ENCODE measurements at regions not wholly inside any gene's neighbourhood (a gene's known extent, or its start where the extent isn't known, plus 50 kb on each side); places are given as distances from the start of the nearest gene placed in this dataset.

DNA sequence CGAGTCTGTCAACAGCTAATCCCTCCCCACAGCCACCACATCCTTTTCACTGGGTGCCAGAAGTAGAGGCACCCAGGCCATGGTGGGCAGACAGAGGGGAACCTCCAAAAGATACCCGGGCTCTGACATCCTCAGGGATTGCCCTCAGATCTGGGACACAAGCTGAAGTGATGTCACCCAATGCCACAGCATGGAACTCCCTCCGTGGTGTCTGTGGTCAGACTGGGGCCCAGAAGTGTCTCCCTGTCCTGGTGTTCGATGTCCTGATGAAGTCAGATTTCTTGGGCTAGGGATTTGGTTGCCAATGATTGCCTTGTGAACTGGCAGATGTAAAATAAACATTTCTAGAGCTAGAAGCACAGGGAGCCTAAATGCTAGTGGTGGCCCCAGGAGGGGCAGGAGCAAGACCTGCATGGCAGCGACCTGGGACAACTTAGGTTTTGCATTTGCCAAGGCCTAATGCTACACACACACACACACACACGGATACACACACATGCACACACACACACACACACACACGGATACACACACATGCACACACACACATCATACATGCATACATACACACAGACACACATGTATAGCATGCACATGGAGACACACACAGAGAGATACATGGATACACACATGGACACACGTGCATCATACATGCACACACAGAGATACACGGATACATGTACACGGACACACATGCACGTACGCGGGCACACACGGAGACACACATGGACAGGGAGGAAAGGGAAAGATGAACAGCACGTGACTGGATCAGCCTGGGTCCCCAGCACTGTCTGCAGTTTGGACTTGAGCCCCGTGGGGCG lies 221.0 kb downstream of the NFATC2 start:
- TF ChIP-seq, protein P1, sequence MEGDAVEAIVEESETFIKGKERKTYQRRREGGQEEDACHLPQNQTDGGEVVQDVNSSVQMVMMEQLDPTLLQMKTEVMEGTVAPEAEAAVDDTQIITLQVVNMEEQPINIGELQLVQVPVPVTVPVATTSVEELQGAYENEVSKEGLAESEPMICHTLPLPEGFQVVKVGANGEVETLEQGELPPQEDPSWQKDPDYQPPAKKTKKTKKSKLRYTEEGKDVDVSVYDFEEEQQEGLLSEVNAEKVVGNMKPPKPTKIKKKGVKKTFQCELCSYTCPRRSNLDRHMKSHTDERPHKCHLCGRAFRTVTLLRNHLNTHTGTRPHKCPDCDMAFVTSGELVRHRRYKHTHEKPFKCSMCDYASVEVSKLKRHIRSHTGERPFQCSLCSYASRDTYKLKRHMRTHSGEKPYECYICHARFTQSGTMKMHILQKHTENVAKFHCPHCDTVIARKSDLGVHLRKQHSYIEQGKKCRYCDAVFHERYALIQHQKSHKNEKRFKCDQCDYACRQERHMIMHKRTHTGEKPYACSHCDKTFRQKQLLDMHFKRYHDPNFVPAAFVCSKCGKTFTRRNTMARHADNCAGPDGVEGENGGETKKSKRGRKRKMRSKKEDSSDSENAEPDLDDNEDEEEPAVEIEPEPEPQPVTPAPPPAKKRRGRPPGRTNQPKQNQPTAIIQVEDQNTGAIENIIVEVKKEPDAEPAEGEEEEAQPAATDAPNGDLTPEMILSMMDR (IDR thresholded peaks at IDR 0.05; ENCODE audit: low read depth, low read length) = no peak
- no peak for TF ChIP-seq EZH2phosphoT487 (IDR thresholded peaks at IDR 0.05; ENCODE audit: low read depth)
